GM12891 (cell line): ENCODE measurements at regions not wholly inside any gene's neighbourhood (a gene's known extent, or its start where the extent isn't known, plus 50 kb on each side); places are given as distances from the start of the nearest gene placed in this dataset.
"Not testable (repeated sequence)": the region's sequence is repeated elsewhere in the genome, so short reads cannot be mapped to it uniquely, and the experiment has no call there.

ENCODE experiments used
- DNase-seq: peaks from one replicate; pipeline ENCODE4 v3.0.0; 2011; ENCODE audit warnings: low spot score; ENCODE audit not compliant: insufficient read length
- FAIRE-seq: peaks from 2 replicates; lab custom pipeline; 2011; peaks lifted over from hg19 to GRCh38; lab: Jason Lieb, UNC
- PAX5 ChIP-seq: IDR thresholded peaks from 2 replicates; pipeline ENCODE4 v1.6.1; 2011; ENCODE audit warnings: low read length, moderate library complexity, mild to moderate bottlenecking; ENCODE audit not compliant: insufficient read depth, severe bottlenecking
- POLR2A ChIP-seq: IDR thresholded peaks from 2 replicates; pipeline ENCODE4 v1.6.1; 2011; ENCODE audit warnings: low read depth, low read length, control low read depth
- POLR2AphosphoS5 ChIP-seq: IDR thresholded peaks from 2 replicates; pipeline ENCODE4 v1.6.1; 2011; ENCODE audit warnings: low read depth, low read length, control low read depth
- POU2F2 ChIP-seq: IDR thresholded peaks from 2 replicates; pipeline ENCODE4 v1.6.1; 2011; ENCODE audit warnings: low read depth, mild to moderate bottlenecking, control low read depth, low read length, moderate library complexity
- SPI1 ChIP-seq: IDR thresholded peaks from 2 replicates; pipeline ENCODE4 v1.6.1; 2011; ENCODE audit warnings: low read depth, low read length, control low read depth
- TAF1 ChIP-seq: IDR thresholded peaks from 2 replicates; pipeline ENCODE4 v1.6.1; 2011; ENCODE audit warnings: low read depth, low read length, control low read depth

GRCh38 chr3:124043023-124043422, 51.1 kb upstream of the ROPN1 start:
- FAIRE-seq (no peak), DNase-seq (no peak)
- no peak for TF ChIP-seq SPI1
- no peak for TF ChIP-seq POU2F2

DNA sequence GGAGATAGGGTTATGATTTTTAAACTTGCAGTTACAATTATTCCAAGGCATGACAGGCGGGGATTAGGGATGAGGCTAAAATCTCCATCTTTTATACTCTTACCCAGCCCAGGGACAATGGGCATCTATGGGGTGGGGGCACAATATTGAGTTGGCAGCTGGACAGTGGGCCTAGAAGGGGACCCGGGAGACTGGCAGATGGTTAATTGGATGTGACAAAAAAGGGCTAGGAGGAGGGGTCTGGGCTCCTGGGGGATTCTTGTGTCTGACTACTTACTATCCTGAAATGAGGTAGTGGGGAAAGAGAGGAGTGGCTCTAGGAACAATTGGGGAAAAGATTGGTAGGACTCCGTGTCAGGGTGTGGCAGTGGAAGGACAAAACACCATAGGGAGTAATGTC, 53.0 kb upstream of the ROPN1 start:
- TF ChIP-seq TAF1 = no peak
- no peak for TF ChIP-seq POLR2AphosphoS5
- no peak for FAIRE-seq
- DNase-seq = no peak

DNA sequence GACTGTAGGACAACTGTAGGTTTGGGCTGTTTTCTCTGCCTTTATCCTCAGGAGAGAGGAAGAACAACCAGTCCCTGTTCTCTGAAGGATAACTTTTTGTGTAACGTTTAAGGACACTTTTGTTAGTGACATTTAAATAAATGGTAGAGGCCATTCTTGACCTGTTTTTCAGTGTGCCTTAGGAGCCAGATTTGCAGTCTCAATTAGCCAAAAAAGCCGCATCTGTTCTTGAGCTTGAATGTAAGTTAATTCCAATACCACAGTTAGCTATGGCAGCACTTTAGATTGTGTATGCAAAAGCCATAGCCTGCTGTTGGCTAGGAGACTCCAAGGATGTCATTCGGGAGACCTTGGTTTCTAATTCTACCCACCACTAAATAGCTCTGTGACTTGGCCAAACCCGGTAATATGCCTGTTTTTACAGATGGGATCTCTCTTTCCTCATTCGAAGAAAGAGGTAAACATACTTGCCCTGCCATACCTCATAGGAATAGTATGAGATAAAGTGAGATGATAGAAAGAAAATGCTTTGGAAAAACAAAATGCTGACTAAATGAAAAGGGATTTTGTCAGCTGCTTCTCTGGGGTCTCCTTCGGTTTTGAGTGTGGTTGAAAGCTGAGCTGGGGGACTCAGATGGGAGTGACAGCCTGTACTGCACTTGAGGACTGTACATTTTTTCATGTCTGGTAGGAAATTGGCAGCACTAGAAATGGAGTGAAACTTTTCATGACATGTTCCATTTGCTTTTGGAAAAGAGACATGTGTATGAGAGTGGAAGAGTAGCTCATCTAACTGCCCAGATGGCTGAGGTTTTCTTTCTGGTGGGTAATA, 57.3 kb upstream of the ROPN1 start:
- FAIRE-seq (no peak), DNase-seq (no peak)
- TF ChIP-seq POU2F2 (no peak), POLR2A (no peak), SPI1 (no peak), POLR2AphosphoS5 (no peak), TAF1 (no peak), PAX5 (no peak)

- no peak for FAIRE-seq
- TF ChIP-seq POLR2AphosphoS5 = no peak
- no peak for TF ChIP-seq POU2F2
- TF ChIP-seq POLR2A = no peak
- TF ChIP-seq PAX5 = no peak
- TF ChIP-seq TAF1 = no peak
- TF ChIP-seq SPI1 = no peak
- no peak for DNase-seq
These were observed 59.7 kb upstream of the ROPN1 start for GRCh38 chr3:124051636-124052035.

- TF ChIP-seq POU2F2 = no peak
- no peak for TF ChIP-seq TAF1
- TF ChIP-seq POLR2A = no peak
- TF ChIP-seq POLR2AphosphoS5 = no peak
- TF ChIP-seq SPI1 = no peak
- TF ChIP-seq PAX5 = no peak
- DNase-seq = no peak
- FAIRE-seq = no peak
These were observed 61.9 kb upstream of the ROPN1 start for GRCh38 chr3:124053871-124054270.

GRCh38 chr3:124056846-124057245, 64.9 kb upstream of the ROPN1 start:
- TF ChIP-seq POU2F2 (no peak), TAF1 (no peak), SPI1 (no peak), PAX5 (no peak), POLR2A (no peak), POLR2AphosphoS5 (no peak)
- FAIRE-seq = no peak
- DNase-seq = no peak

- no peak for TF ChIP-seq PAX5
- no peak for TF ChIP-seq SPI1
- TF ChIP-seq POLR2AphosphoS5 = no peak
- no peak for TF ChIP-seq POLR2A
- no peak for TF ChIP-seq POU2F2
- no peak for TF ChIP-seq TAF1
- no peak for DNase-seq
- FAIRE-seq = no peak
These were observed 65.5 kb upstream of the ROPN1 start for GRCh38 chr3:124057420-124057819.

GRCh38 chr3:124059580-124059979, 67.7 kb upstream of the ROPN1 start:
- DNase-seq (no peak), FAIRE-seq (no peak)
- TF ChIP-seq POLR2AphosphoS5 (no peak), POLR2A (no peak), POU2F2 (no peak)

DNA sequence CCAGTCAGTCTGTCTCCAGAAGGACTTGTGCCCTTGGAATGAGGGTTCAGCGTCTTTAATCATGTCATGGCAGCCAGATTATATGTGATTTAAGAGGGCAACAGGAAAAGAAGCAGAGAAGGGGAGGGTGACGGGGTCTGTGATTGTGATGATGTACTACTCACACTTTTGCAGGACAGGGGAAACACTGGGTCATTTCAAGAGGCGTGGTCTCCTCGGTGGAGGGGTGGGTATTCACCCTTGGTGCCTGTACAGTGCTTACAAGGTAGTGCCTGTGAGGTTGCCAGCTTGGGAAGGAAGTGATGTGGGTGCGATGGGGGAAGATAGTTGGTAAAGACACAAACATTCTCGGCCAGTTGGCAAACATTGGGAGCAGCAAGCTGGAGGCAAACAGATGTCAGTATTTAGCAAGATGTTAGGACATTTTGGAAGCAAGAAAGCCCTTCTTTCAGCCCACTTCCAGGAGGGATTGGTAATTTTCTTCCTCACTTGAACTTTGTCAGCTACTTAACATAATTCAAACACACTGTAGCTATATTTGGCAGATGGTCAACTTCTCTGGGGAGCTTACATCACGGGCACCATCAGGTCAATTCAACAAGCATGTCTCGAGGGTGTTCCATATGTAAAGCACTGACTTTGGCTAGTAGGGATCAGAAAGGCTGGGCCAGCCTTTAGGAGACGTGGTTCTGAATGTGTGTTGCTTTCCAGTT, 71.4 kb upstream of the ROPN1 start:
- DNase-seq (no peak), FAIRE-seq (no peak)
- no peak for TF ChIP-seq SPI1
- TF ChIP-seq POU2F2 = no peak
- no peak for TF ChIP-seq POLR2AphosphoS5
- TF ChIP-seq TAF1 = no peak
- no peak for TF ChIP-seq POLR2A
- no peak for TF ChIP-seq PAX5

DNA sequence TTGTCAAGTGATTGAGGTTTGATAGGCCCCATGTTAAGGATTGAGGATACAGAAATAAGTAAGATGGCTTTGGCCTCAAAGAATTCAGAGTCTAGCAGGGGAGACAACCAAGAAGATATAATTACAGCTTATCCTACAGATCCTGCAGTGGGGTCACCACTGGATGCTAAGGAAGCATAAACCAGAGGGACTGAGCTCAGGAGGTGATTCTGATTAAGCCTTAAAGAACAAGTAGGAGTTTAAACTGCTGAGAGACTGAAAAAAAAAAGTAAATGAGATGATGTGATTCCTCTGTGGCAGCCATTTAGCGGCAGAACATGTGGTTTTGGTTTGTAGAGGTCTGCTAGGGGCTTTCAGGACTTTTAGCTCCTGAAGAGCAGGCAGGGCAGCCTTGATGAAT, 72.1 kb upstream of the ROPN1 start:
- FAIRE-seq (no peak), DNase-seq (no peak)
- TF ChIP-seq POU2F2 = no peak
- TF ChIP-seq SPI1 = no peak
- TF ChIP-seq PAX5 = no peak
- TF ChIP-seq POLR2AphosphoS5 = no peak
- no peak for TF ChIP-seq POLR2A
- TF ChIP-seq TAF1 = no peak

DNA sequence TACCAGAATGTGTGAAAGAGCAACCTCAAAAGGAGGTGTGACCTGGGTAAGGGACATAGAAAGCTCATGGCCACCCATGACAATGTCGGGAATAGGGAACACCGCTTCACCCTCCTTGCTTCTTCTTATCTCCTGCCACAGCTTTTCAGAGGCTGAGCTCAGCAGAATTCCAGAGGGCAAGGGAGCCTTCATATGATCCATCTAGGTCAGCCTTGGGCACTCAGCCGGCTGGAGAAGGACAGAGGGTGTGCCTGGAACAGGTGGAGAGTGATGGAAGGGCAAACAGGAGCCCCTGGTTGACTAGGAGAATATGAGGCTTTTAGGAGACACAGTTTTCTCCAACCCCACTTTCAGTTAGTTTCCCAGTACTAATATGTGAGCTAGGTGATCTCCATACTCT, 74.6 kb upstream of the ROPN1 start:
- not testable (repeated sequence) for FAIRE-seq, DNase-seq

DNA sequence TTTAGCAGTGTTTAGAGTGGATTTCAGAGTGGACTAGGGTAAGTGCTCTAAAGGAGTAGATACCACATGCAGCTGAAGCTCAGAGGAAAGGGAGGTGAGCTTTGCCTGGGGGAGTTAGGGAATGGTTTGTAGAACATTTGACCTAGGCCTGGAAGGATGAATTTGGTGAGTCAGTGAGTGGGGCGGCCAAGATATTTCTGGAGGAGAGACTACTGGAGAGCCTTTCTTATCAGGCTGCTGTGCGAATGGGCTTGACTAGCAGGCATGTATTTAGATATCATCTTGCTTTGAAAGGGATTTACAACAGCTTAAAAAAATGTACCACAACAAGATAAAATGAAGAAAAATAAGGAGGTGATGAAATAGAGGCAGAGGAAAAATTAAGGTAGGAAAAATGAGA, 77.8 kb upstream of the ROPN1 start:
- not testable (repeated sequence) for FAIRE-seq

DNA sequence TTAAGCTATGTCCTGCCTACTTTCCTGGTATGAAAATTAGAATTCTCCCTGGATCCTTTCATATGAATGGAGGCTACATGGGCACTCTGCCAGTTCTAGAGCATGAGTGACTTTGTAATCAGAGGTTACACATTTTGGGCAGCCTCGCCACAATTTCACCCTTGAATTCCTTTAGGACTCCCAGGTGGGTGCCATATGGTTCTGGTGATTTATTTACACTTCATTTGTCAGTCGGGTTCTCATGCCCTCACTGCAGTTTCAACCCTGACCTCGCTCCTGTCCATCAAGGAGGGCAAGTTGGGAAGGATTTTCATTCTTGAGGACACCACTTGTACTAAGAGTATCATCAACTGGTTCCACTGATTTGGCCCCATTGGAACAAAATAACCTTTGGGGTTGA, 83.2 kb upstream of the ROPN1 start:
- FAIRE-seq, DNase-seq: not testable (repeated sequence)

More for the DNA sequence above, 77.8 kb upstream of the ROPN1 start:
- not testable (repeated sequence) for DNase-seq
